HCT116 (cell line): ENCODE measurements at regions not wholly inside any gene's neighbourhood (a gene's known extent, or its start where the extent isn't known, plus 50 kb on each side); places are given as distances from the start of the nearest gene placed in this dataset.

Experiments used
- ATAC-seq: fragments of 200-7000 bp; cut with Tn5 transposase; 2 replicates; pipeline ENCODE4 v1.9.1; 2020; ENCODE audit warnings: mild to moderate bottlenecking, moderate library complexity
- BruUV-seq: library from RNA; stranded (reverse); fragments of 400-500 nt; replicated peaks from 2 replicates; lab custom pipeline; 2021; lab: Mats Ljungman, UMichigan
- CTCF ChIA-PET: fragments of 300-600 bp; sonication (Branson Sonifier 250); formaldehyde crosslinking; loops from one replicate; lab custom pipeline; 2021; ENCODE audit warnings: antibody characterized with exemption; lab: Charles Lee
- POLR2A ChIA-PET: fragments of 300-600, 350-600 bp; sonication (Branson Sonifier 250); formaldehyde crosslinking; loops from one replicate; lab custom pipeline; 2021; ENCODE audit warnings: antibody characterized with exemption; lab: Charles Lee
- RAD21 ChIA-PET, 2 experiments: fragments of 300-600 bp; sonication (Branson Sonifier 250); formaldehyde crosslinking; loops; one replicate each; lab custom pipeline; 2023; ENCODE audit warnings: low total read pairs in 2 of 2; ENCODE audit not compliant: uncharacterized antibody in 2 of 2, unreplicated experiment in 2 of 2, low non-redundant PET in 1 of 2; lab: Charles Lee
- DNase-seq: peaks from one replicate; pipeline ENCODE4 v3.0.0-alpha.2; 2010; ENCODE audit warnings: low read depth, low spot score
- H2AFZ ChIP-seq: fragments of 200-600 bp; shearing (Covaris generic), sonication (generic); 2 replicates; pipeline ENCODE4 v1.6.1; 2017; ENCODE audit warnings: low read depth, mixed run types, mixed read lengths, antibody characterized with exemption, low read length; ENCODE audit not compliant: poor library complexity, severe bottlenecking
- H3K27ac ChIP-seq: 2 replicates; pipeline ENCODE4 v1.5.1; 2012; ENCODE audit warnings: low read depth, low read length
- H3K27me3 ChIP-seq: fragments of 200-600 bp; sonication (generic); 2 replicates; pipeline ENCODE4 v1.6.1; 2016; ENCODE audit warnings: mixed run types, low read length, mixed read lengths; ENCODE audit not compliant: insufficient read depth
- H3K36me3 ChIP-seq, 2 experiments: fragments of 200-500 bp in 1 of 2; fragments of 200-600 bp in 1 of 2; sonication (Bioruptor generic) in 1 of 2; sonication (generic) in 1 of 2; 2 replicates each; pipeline versions ENCODE4 v1.5.1 to v1.6.1; 2014 to 2016; ENCODE audit warnings: low read length in 2 of 2, inconsistent platforms in 1 of 2, mixed read lengths in 1 of 2, mixed run types in 1 of 2; ENCODE audit not compliant: insufficient read depth in 2 of 2, control insufficient read depth in 1 of 2
- H3K4me1 ChIP-seq, 2 experiments: fragments of 200-600 bp in 1 of 2; sonication (generic) in 1 of 2; 2 replicates each; pipeline versions ENCODE4 v1.5.1 to v1.6.1; 2012 to 2017; ENCODE audit warnings: low read length in 2 of 2, inconsistent platforms in 1 of 2, mild to moderate bottlenecking in 1 of 2, mixed read lengths in 1 of 2, mixed run types in 1 of 2, moderate library complexity in 1 of 2; ENCODE audit not compliant: insufficient read depth in 2 of 2, control insufficient read depth in 1 of 2
- H3K4me2 ChIP-seq: fragments of 200-600 bp; sonication (generic); 2 replicates; pipeline ENCODE4 v1.6.1; 2017; ENCODE audit warnings: mixed run types, low read length, mixed read lengths
- H3K4me3 ChIP-seq, 2 experiments: fragments of 200-600 bp in 1 of 2; sonication (generic) in 1 of 2; replicated peaks in 1 of 2; 2 replicates each; pipeline ENCODE4 v1.5.1; 2011 to 2016; ENCODE audit warnings: low read length in 2 of 2, control low read depth in 1 of 2, low read depth in 1 of 2, mild to moderate bottlenecking in 1 of 2, mixed read lengths in 1 of 2, mixed run types in 1 of 2
- H3K79me2 ChIP-seq: fragments of 200-600 bp; sonication (generic); 2 replicates; pipeline ENCODE4 v1.6.1; 2017; ENCODE audit warnings: mild to moderate bottlenecking, mixed run types, low read length, moderate library complexity, mixed read lengths; ENCODE audit not compliant: insufficient read depth
- H3K9ac ChIP-seq: fragments of 200-600 bp; sonication (generic); 2 replicates; pipeline ENCODE4 v1.6.1; 2016; ENCODE audit warnings: low read length, mixed read lengths
- H3K9me2 ChIP-seq: fragments of 200-600 bp; sonication (generic), shearing (Covaris generic); 2 replicates; pipeline ENCODE4 v1.6.1; 2017; ENCODE audit warnings: mixed run types, mild to moderate bottlenecking, moderate library complexity; ENCODE audit not compliant: insufficient read depth
- H3K9me3 ChIP-seq, 2 experiments: fragments of 200-500 bp in 1 of 2; fragments of 200-600 bp in 1 of 2; sonication (Bioruptor generic) in 1 of 2; sonication (generic) in 1 of 2; 2 replicates each; pipeline ENCODE4 v1.6.1; 2014 to 2017; ENCODE audit warnings: low read length in 2 of 2, mixed read lengths in 2 of 2, inconsistent platforms in 1 of 2, low read depth in 1 of 2, mild to moderate bottlenecking in 1 of 2, mixed run types in 1 of 2, moderate library complexity in 1 of 2; ENCODE audit not compliant: control insufficient read depth in 1 of 2, insufficient read depth in 1 of 2
- H4K20me1 ChIP-seq: fragments of 200-600 bp; sonication (generic), shearing (Covaris generic); 2 replicates; pipeline ENCODE4 v1.6.1; 2017; ENCODE audit warnings: mixed run types, mild to moderate bottlenecking, moderate library complexity; ENCODE audit not compliant: insufficient read depth
- CBX3 ChIP-seq: IDR thresholded peaks from 2 replicates; pipeline ENCODE4 v1.6.1; 2012; ENCODE audit warnings: low read depth
- EGR1 ChIP-seq: IDR thresholded peaks from 2 replicates; pipeline ENCODE4 v1.6.1; 2012; ENCODE audit warnings: low read depth
- EZH2 ChIP-seq: fragments of 200-600 bp; sonication (generic); IDR thresholded peaks from 2 replicates; pipeline ENCODE4 v1.6.1; 2017; ENCODE audit warnings: antibody characterized with exemption, mixed run types
- POLR2A ChIP-seq: IDR thresholded peaks from 2 replicates; pipeline ENCODE4 v1.7.0; 2011; ENCODE audit warnings: borderline replicate concordance; ENCODE audit not compliant: insufficient read depth, insufficient read length; ENCODE audit errors: extremely low read depth
- POLR2AphosphoS5 ChIP-seq: IDR thresholded peaks from 2 replicates; pipeline ENCODE4 v1.6.1; 2011; ENCODE audit warnings: mild to moderate bottlenecking, low read depth, low read length, moderate library complexity
- RAD21 ChIP-seq: IDR thresholded peaks from 2 replicates; pipeline ENCODE4 v1.6.1; 2012; ENCODE audit warnings: low read depth, mild to moderate bottlenecking
- REST ChIP-seq: IDR thresholded peaks from 2 replicates; pipeline ENCODE4 v1.6.1; 2012; ENCODE audit warnings: low read depth
- YY1 ChIP-seq: IDR thresholded peaks from 2 replicates; pipeline ENCODE4 v1.6.1; 2011; ENCODE audit warnings: low read length, low read depth, moderate library complexity, mild to moderate bottlenecking; ENCODE audit not compliant: insufficient replicate concordance; ENCODE audit errors: extremely low read depth
- intact Hi-C: fragments of 100-400 bp; cut with micrococcal nuclease; formaldehyde crosslinking; loops from 2 replicates; pipeline ENCODE4 v1.10.0; 2022
- TF ChIP-seq, protein P1 (sequence below): IDR thresholded peaks from 2 replicates; pipeline ENCODE4 v1.6.1; 2011; ENCODE audit warnings: mild to moderate bottlenecking, low read length, moderate library complexity; ENCODE audit not compliant: insufficient replicate concordance; ENCODE audit errors: extremely low read depth

- TF ChIP-seq, protein P1, sequence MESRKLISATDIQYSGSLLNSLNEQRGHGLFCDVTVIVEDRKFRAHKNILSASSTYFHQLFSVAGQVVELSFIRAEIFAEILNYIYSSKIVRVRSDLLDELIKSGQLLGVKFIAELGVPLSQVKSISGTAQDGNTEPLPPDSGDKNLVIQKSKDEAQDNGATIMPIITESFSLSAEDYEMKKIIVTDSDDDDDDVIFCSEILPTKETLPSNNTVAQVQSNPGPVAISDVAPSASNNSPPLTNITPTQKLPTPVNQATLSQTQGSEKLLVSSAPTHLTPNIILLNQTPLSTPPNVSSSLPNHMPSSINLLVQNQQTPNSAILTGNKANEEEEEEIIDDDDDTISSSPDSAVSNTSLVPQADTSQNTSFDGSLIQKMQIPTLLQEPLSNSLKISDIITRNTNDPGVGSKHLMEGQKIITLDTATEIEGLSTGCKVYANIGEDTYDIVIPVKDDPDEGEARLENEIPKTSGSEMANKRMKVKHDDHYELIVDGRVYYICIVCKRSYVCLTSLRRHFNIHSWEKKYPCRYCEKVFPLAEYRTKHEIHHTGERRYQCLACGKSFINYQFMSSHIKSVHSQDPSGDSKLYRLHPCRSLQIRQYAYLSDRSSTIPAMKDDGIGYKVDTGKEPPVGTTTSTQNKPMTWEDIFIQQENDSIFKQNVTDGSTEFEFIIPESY: no peak
- TF ChIP-seq, all 23 proteins: peak for 0
Measured at GRCh38 chr2:118356051-118356450, 267.8 kb downstream of the INSIG2 start (continued).

GRCh38 chr2:118351796-118352195, 263.5 kb downstream of the INSIG2 start:
- H4K20me1 ChIP-seq: no peaks in the 10 kb centered on the region
- POLR2A ChIA-PET: no interaction called here
- no peak overlapping the region for H3K4me3 ChIP-seq
- no peak for TF ChIP-seq CBX3
- TF ChIP-seq EZH2: no peak
- TF ChIP-seq REST: no peak
- TF ChIP-seq POLR2A: no peak
- no peak for TF ChIP-seq POLR2AphosphoS5
- TF ChIP-seq EGR1: no peak
- TF ChIP-seq YY1: no peak
- no peak for TF ChIP-seq RAD21
- TF ChIP-seq, all 23 proteins: peak for 0
- Histone ChIP-seq H3K27ac (no peak overlapping the region), H3K79me2 (no peaks in the 10 kb centered on the region), H2AFZ (no peak overlapping the region), H3K9me2 (no peaks in the 10 kb centered on the region), H3K9me3 (no peaks in the 10 kb centered on the region), H3K36me3 (no peaks in the 10 kb centered on the region), H3K4me1 (no peaks in the 10 kb centered on the region), H3K9ac (no peak overlapping the region), H3K4me2 (no peak overlapping the region), H3K27me3 (no peaks in the 10 kb centered on the region)
- intact Hi-C loops: no loop called here
- BruUV-seq: no TSS peak
- DNase-seq (no peak), ATAC-seq (no peak)
- RAD21 ChIA-PET: no interaction called here
- CTCF ChIA-PET: no interaction called here
